ENCODE measurements at regions not wholly inside any gene's neighbourhood (a gene's known extent, or its start where the extent isn't known, plus 50 kb on each side); places are given as distances from the start of the nearest gene placed in this dataset.

DNA sequence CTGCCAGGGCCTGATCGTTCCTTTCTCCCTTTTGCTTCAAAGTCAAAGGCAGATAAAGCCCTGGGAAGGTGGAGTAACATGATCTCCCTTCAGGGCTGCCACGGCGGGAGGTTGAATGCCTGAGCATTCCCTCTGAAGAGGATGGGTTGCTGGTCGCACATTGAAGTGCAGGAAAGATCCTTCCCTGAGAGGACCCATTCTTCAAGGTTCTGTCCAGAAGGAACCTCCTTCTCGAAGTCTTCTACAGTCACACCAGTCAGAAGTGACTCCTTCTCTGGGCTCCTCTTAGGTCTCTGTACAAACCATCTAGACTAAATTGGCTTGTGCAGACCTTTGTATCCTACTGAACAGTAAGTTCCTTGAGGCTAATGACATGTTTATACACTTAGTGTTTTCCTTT is 192.6 kb upstream of the VGLL2 start:
- POLR2A ChIA-PET: no interaction called here
- H3K9me3 ChIP-seq (ENCODE audit: control insufficient read depth, insufficient read depth, low read depth, low read length): no peaks in the 10 kb centered on the region
- no peak overlapping the region for H3K4me3 ChIP-seq (ENCODE audit: low read depth, low read length)
- CTCF ChIA-PET: no interaction called here
- no peaks in the 10 kb centered on the region for H3K36me3 ChIP-seq (ENCODE audit: control insufficient read depth in 2 of 2, insufficient read depth in 1 of 2, low read length in 2 of 2)
- TF ChIP-seq GLI2 (tag by site-specific recombination; IDR thresholded peaks at IDR 0.05; ENCODE audit: borderline replicate concordance, low read depth): no peak
- no peak for TF ChIP-seq ZNF791 (tag by site-specific recombination; IDR thresholded peaks at IDR 0.05)
- TF ChIP-seq, protein P1, sequence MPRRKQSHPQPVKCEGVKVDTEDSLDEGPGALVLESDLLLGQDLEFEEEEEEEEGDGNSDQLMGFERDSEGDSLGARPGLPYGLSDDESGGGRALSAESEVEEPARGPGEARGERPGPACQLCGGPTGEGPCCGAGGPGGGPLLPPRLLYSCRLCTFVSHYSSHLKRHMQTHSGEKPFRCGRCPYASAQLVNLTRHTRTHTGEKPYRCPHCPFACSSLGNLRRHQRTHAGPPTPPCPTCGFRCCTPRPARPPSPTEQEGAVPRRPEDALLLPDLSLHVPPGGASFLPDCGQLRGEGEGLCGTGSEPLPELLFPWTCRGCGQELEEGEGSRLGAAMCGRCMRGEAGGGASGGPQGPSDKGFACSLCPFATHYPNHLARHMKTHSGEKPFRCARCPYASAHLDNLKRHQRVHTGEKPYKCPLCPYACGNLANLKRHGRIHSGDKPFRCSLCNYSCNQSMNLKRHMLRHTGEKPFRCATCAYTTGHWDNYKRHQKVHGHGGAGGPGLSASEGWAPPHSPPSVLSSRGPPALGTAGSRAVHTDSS (tag by site-specific recombination; IDR thresholded peaks at IDR 0.05): 0 out of 2 replicates have a peak, but pooled peaks have one; percentile 16
- no peak for TF ChIP-seq ZNF138 (tag by site-specific recombination; IDR thresholded peaks at IDR 0.05; ENCODE audit: borderline replicate concordance)
- no peak for TF ChIP-seq ZNF416 (tag by site-specific recombination; IDR thresholded peaks at IDR 0.05)
- TF ChIP-seq ZNF621 (tag by site-specific recombination; IDR thresholded peaks at IDR 0.05): no peak
- TF ChIP-seq, protein P2, sequence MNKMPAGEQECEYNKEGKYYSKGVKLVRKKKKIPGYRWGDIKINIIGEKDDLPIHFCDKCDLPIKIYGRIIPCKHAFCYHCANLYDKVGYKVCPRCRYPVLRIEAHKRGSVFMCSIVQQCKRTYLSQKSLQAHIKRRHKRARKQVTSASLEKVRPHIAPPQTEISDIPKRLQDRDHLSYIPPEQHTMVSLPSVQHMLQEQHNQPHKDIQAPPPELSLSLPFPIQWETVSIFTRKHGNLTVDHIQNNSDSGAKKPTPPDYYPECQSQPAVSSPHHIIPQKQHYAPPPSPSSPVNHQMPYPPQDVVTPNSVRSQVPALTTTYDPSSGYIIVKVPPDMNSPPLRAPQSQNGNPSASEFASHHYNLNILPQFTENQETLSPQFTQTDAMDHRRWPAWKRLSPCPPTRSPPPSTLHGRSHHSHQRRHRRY (tag by site-specific recombination; IDR thresholded peaks at IDR 0.05): no peak
- peak; percentile 93 for TF ChIP-seq TRIM28 (IDR thresholded peaks at IDR 0.05; ENCODE audit: borderline replicate concordance, low read length)
- peak; percentile 48 for TF ChIP-seq ZBTB17 (tag by site-specific recombination; IDR thresholded peaks at IDR 0.05)
- TF ChIP-seq ZNF555 (tag by site-specific recombination; conservative IDR thresholded peaks at IDR 0.05): no peak
- TF ChIP-seq ZNF341 (tag by site-specific recombination; IDR thresholded peaks at IDR 0.05; ENCODE audit: low read depth): 0 out of 2 replicates have a peak, but pooled peaks have one; percentile 45
- H3K4me1 ChIP-seq (ENCODE audit: control insufficient read depth, insufficient read depth, low read length): peaks cover 6% of the 10 kb centered on the region; the same call in 1 of the 2 replicates
- no peak overlapping the region for H3K27ac ChIP-seq (ENCODE audit: extremely low read depth, low read depth, low read length)

DNA sequence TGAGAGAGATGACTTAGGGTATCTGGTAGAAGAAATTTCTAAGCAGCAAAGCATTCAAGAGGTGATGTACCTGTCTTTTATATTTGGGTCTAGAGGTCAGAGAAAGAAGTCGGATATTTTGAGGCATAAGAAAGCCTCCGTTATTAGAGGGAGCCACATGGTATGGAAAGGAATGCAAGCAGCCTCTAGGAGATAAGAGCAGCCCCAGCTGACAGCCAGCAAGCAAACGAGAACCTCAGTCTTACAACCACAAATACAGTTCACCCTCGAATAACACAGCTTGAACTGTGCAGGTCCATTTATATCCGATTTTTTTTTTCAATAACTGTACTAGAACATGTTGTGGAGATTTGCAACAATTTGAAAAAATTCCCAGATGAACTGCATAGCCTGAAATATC is 190.7 kb upstream of the VGLL2 start:
- H3K9me3 ChIP-seq (ENCODE audit: control insufficient read depth, insufficient read depth, low read depth, low read length): no peaks in the 10 kb centered on the region
- H3K27ac ChIP-seq (ENCODE audit: extremely low read depth, low read depth, low read length): no peak overlapping the region
- no peak overlapping the region for H3K4me3 ChIP-seq (ENCODE audit: low read depth, low read length)
- H3K4me1 ChIP-seq (ENCODE audit: control insufficient read depth, insufficient read depth, low read length): peaks cover 6% of the 10 kb centered on the region; the same call in 1 of the 2 replicates
- no peak for TF ChIP-seq ZNF223 (tag by site-specific recombination; IDR thresholded peaks at IDR 0.05)
- no peak for TF ChIP-seq ZNF112 (tag by site-specific recombination; IDR thresholded peaks at IDR 0.05)
- no peak for TF ChIP-seq ZNF146 (tag by site-specific recombination; IDR thresholded peaks at IDR 0.05)
- TF ChIP-seq ZNF23 (tag by site-specific recombination; IDR thresholded peaks at IDR 0.05; ENCODE audit: borderline replicate concordance): no peak
- TF ChIP-seq, protein P3, sequence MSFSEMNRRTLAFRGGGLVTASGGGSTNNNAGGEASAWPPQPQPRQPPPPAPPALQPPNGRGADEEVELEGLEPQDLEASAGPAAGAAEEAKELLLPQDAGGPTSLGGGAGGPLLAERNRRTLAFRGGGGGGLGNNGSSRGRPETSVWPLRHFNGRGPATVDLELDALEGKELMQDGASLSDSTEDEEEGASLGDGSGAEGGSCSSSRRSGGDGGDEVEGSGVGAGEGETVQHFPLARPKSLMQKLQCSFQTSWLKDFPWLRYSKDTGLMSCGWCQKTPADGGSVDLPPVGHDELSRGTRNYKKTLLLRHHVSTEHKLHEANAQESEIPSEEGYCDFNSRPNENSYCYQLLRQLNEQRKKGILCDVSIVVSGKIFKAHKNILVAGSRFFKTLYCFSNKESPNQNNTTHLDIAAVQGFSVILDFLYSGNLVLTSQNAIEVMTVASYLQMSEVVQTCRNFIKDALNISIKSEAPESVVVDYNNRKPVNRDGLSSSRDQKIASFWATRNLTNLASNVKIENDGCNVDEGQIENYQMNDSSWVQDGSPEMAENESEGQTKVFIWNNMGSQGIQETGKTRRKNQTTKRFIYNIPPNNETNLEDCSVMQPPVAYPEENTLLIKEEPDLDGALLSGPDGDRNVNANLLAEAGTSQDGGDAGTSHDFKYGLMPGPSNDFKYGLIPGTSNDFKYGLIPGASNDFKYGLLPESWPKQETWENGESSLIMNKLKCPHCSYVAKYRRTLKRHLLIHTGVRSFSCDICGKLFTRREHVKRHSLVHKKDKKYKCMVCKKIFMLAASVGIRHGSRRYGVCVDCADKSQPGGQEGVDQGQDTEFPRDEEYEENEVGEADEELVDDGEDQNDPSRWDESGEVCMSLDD (tag by site-specific recombination; IDR thresholded peaks at IDR 0.05): no peak
- TF ChIP-seq ZBTB8A (tag by site-specific recombination; IDR thresholded peaks at IDR 0.05): no peak
- TF ChIP-seq HOXA7 (CRISPR knock-in tag; IDR thresholded peaks at IDR 0.05; ENCODE audit: borderline replicate concordance): no peak
- TF ChIP-seq ZNF473 (tag by site-specific recombination; IDR thresholded peaks at IDR 0.05): no peak
- no peak for TF ChIP-seq ZNF561 (tag by site-specific recombination; IDR thresholded peaks at IDR 0.05; ENCODE audit: borderline replicate concordance)
- TF ChIP-seq, protein P2 (tag by site-specific recombination; IDR thresholded peaks at IDR 0.05): no peak
- TF ChIP-seq ZNF2 (tag by site-specific recombination; IDR thresholded peaks at IDR 0.05): no peak
- ChIA-PET POLR2A (no interaction called here), CTCF (no interaction called here)
- no peaks in the 10 kb centered on the region for H3K36me3 ChIP-seq (ENCODE audit: control insufficient read depth in 2 of 2, insufficient read depth in 1 of 2, low read length in 2 of 2)
